ENCODE measurements at regions not wholly inside any gene's neighbourhood (a gene's known extent, or its start where the extent isn't known, plus 50 kb on each side); places are given as distances from the start of the nearest gene placed in this dataset.

- TF ChIP-seq EZH2 (IDR thresholded peaks at IDR 0.05): no peak
- no peak for TF ChIP-seq POLR2AphosphoS5 (IDR thresholded peaks at IDR 0.05; ENCODE audit: borderline replicate concordance, low read depth, low read length)
Observed at GRCh38 chr5:104361932-104362331, 799.3 kb upstream of the NUDT12 start.

All from SK-N-MC (cell line).